Smooth muscle cell (in vitro differentiated cells): ENCODE measurements at regions not wholly inside any gene's neighbourhood (a gene's known extent, or its start where the extent isn't known, plus 50 kb on each side); places are given as distances from the start of the nearest gene placed in this dataset.
"Not testable (repeated sequence)": the region's sequence is repeated elsewhere in the genome, so short reads cannot be mapped to it uniquely, and the experiment has no call there.

ENCODE experiments used
- DNase-seq: peaks from one replicate; lab custom pipeline; 2025; ENCODE audit not compliant: unreplicated experiment; lab: John Stamatoyannopoulos, UW
- H2AFZ ChIP-seq: fragments of 200-600 bp; sonication (generic); 2 replicates; pipeline ENCODE4 v1.6.0; 2016; ENCODE audit warnings: antibody characterized with exemption, low read depth, mild to moderate bottlenecking
- H3F3A ChIP-seq: fragments of 200-600 bp; sonication (generic); 2 replicates; pipeline ENCODE4 v1.6.0; 2017; ENCODE audit warnings: antibody characterized with exemption, low read depth
- H3K27ac ChIP-seq: fragments of 200-600 bp; sonication (generic); 2 replicates; pipeline ENCODE4 v1.5.1; 2016; ENCODE audit warnings: low read depth, mild to moderate bottlenecking
- H3K27me3 ChIP-seq: fragments of 200-600 bp; sonication (generic); 2 replicates; pipeline ENCODE4 v1.6.1; 2016; ENCODE audit warnings: low read depth, mild to moderate bottlenecking
- H3K36me3 ChIP-seq: fragments of 200-600 bp; sonication (generic); 2 replicates; pipeline ENCODE4 v1.5.1; 2016; ENCODE audit warnings: low read depth
- H3K4me1 ChIP-seq: fragments of 200-600 bp; sonication (generic); 2 replicates; pipeline ENCODE4 v1.5.1; 2016; ENCODE audit warnings: low read depth
- H3K4me2 ChIP-seq: fragments of 200-600 bp; sonication (generic); 2 replicates; pipeline ENCODE4 v1.6.0; 2016; ENCODE audit warnings: mild to moderate bottlenecking
- H3K4me3 ChIP-seq: fragments of 200-600 bp; sonication (generic); 2 replicates; pipeline ENCODE4 v1.5.1; 2016; ENCODE audit warnings: mild to moderate bottlenecking
- H3K79me2 ChIP-seq: fragments of 200-600 bp; sonication (generic); 2 replicates; pipeline ENCODE4 v1.6.0; 2016; ENCODE audit warnings: low read depth, mild to moderate bottlenecking
- H3K9ac ChIP-seq: fragments of 200-600 bp; sonication (generic); 2 replicates; pipeline ENCODE4 v1.6.0; 2016; ENCODE audit warnings: low read depth
- H3K9me3 ChIP-seq: fragments of 200-600 bp; sonication (generic); replicated peaks from 2 replicates; pipeline ENCODE4 v1.5.1; 2016; ENCODE audit warnings: low read depth
- H4K20me1 ChIP-seq: fragments of 200-600 bp; sonication (generic); 2 replicates; pipeline ENCODE4 v1.6.0; 2016; ENCODE audit warnings: low read depth
- WGBS: methylation state at CpG from one replicate; pipeline ENCODE4 v1.1.7; 2016; ENCODE audit warnings: low lambda C conversion rate; 5-methylcytosine and 5-hydroxymethylcytosine counted together
- TF ChIP-seq, protein P1 (sequence below): fragments of 200-600 bp; sonication (generic); IDR thresholded peaks from 2 replicates; pipeline ENCODE4 v1.5.1; 2017; ENCODE audit warnings: borderline replicate concordance, mild to moderate bottlenecking, antibody characterized with exemption; ENCODE audit not compliant: insufficient read depth, poor library complexity, severe bottlenecking

DNA sequence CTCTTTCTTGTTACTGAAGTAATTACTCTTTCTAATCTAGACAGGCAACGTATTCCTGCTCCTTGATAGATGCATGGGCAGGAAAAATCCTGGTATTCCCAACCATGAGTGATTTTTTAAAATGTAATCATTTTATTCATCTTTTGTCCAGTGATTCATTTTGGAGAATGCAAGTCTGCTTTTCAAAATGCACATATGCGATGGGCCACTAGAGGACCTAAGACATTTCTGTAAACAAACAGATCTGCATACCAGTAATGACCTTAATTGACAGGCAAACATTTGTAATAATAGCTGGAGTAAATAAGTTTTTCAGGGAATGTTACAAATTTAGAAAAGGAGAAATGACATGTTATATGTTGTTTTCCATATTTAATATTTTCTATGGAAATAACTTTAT lies 1167.6 kb downstream of the JRKL start:
- no peak overlapping the region for H3K27ac ChIP-seq
- no peaks in the 10 kb centered on the region for H3F3A ChIP-seq
- H3K36me3 ChIP-seq: no peaks in the 10 kb centered on the region
- no peaks in the 10 kb centered on the region for H3K4me1 ChIP-seq
- H3K79me2 ChIP-seq: no peaks in the 10 kb centered on the region
- peak overlapping the region; percentile 18 for H2AFZ ChIP-seq
- TF ChIP-seq, protein P1, sequence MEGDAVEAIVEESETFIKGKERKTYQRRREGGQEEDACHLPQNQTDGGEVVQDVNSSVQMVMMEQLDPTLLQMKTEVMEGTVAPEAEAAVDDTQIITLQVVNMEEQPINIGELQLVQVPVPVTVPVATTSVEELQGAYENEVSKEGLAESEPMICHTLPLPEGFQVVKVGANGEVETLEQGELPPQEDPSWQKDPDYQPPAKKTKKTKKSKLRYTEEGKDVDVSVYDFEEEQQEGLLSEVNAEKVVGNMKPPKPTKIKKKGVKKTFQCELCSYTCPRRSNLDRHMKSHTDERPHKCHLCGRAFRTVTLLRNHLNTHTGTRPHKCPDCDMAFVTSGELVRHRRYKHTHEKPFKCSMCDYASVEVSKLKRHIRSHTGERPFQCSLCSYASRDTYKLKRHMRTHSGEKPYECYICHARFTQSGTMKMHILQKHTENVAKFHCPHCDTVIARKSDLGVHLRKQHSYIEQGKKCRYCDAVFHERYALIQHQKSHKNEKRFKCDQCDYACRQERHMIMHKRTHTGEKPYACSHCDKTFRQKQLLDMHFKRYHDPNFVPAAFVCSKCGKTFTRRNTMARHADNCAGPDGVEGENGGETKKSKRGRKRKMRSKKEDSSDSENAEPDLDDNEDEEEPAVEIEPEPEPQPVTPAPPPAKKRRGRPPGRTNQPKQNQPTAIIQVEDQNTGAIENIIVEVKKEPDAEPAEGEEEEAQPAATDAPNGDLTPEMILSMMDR: peak; percentile 27
- H3K27me3 ChIP-seq: no peaks in the 10 kb centered on the region
- H3K4me2 ChIP-seq: no peak overlapping the region
- H4K20me1 ChIP-seq: no peaks in the 10 kb centered on the region
- no peaks in the 10 kb centered on the region for H3K9me3 ChIP-seq
- DNase-seq: no peak
- H3K4me3 ChIP-seq: no peak overlapping the region
- no peak overlapping the region for H3K9ac ChIP-seq
- WGBS: 75% methylated on average over 2 of the region's 2 CpGs

DNA sequence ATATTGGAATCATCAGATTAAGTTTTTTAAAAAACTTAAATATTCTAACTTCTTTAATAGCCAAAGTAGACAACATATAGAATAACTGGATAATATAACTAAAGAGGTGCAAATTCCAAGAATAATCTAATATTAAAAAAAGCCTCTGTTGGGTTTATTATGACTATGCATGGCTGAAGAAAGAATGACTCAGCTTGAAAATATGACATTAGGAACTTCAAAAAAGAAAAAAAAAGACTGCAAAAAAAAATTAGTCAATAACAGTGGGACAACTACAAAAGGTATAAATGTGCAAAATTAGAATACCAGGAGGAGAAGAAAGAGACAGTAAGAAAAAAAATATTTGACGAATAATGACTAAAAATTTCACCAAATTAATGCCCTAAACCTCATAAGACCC lies 1178.0 kb downstream of the JRKL start:
- Histone ChIP-seq H3K4me1 (no peaks in the 10 kb centered on the region), H3K36me3 (no peaks in the 10 kb centered on the region), H3K27me3 (no peaks in the 10 kb centered on the region), H3K9ac (no peak overlapping the region), H3K4me2 (no peak overlapping the region), H2AFZ (no peak overlapping the region), H3K4me3 (no peak overlapping the region), H3K79me2 (no peaks in the 10 kb centered on the region), H3F3A (no peaks in the 10 kb centered on the region), H3K27ac (no peak overlapping the region), H4K20me1 (no peaks in the 10 kb centered on the region), H3K9me3 (no peaks in the 10 kb centered on the region)
- DNase-seq: no peak
- TF ChIP-seq, protein P1: no peak
- WGBS: 94% methylated on average over 1 of the region's 1 CpG

DNA sequence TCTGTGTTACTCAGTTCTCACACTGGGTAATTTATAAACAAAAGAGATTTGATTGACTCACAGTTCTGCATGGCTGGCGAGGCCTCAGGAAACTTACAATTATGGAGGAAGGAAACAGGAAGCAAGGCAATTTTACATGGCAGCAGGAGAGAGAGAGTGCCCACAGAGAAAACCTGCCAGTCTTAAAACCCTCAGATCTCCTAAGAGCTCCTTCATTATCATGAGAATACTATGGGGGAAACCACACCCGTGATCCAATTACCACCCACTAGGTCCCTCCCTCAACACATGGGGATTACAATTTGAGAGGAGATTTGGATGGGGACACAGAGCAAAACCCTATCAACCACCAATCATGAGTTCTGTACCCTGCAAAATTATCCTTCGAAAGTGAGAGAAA lies 1180.8 kb downstream of the JRKL start:
- no peak overlapping the region for H3K9ac ChIP-seq
- TF ChIP-seq, protein P1: no peak
- no peak overlapping the region for H3K27ac ChIP-seq
- no peaks in the 10 kb centered on the region for H3K9me3 ChIP-seq
- no peak for DNase-seq
- H3K79me2 ChIP-seq: no peaks in the 10 kb centered on the region
- H3K4me2 ChIP-seq: no peak overlapping the region
- no peaks in the 10 kb centered on the region for H3F3A ChIP-seq
- WGBS: 63% methylated on average over 3 of the region's 3 CpGs
- H3K4me3 ChIP-seq: no peak overlapping the region
- H3K27me3 ChIP-seq: no peaks in the 10 kb centered on the region
- no peaks in the 10 kb centered on the region for H4K20me1 ChIP-seq
- H2AFZ ChIP-seq: no peak overlapping the region
- no peaks in the 10 kb centered on the region for H3K36me3 ChIP-seq
- H3K4me1 ChIP-seq: no peaks in the 10 kb centered on the region

DNA sequence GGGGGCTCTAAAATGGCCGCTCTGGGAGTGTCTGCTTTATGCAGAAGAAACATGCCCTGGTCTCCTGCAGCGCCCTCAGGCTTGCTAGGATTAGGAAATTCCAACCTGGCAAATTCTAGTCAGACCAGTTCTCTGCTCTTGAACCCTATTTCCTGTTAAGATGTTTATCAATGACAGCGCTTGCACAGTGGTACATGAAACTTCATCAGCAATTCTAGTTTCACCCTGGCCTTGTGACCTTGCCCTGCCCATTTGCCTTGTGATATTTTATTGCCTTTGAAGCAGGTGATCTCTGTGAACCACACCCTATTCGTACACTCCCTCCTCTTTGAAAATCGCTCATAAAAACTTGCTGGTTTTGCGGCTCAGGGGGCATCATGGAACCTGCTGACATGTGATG lies 1184.0 kb downstream of the JRKL start:
- not testable (repeated sequence) for H3K9ac ChIP-seq, H3K4me2 ChIP-seq, H3F3A ChIP-seq, H3K79me2 ChIP-seq, DNase-seq, H3K4me1 ChIP-seq, H4K20me1 ChIP-seq, H3K36me3 ChIP-seq, H3K9me3 ChIP-seq, H3K27me3 ChIP-seq, H3K4me3 ChIP-seq, H3K27ac ChIP-seq, H2AFZ ChIP-seq
- WGBS: 71% methylated on average over 6 of the region's 6 CpGs
